Adrenal gland (tissue), 9 donors: ENCODE measurements at regions not wholly inside any gene's neighbourhood (a gene's known extent, or its start where the extent isn't known, plus 50 kb on each side); places are given as distances from the start of the nearest gene placed in this dataset.

Source experiments
- DNase-seq, 7 donors: peaks; one replicate each; pipeline ENCODE4 v3.0.0-alpha.2; 2019 to 2020
- H3K27ac ChIP-seq, 5 donors: fragments of 200-600 bp; sonication (generic) in 4 of 5; 1 replicate in 3 of 5; 2 replicates in 2 of 5; pipeline versions ENCODE4 v1.5.1 to v1.8.0; 2016 to 2020; ENCODE audit warnings: mild to moderate bottlenecking in 1 of 5
- H3K27me3 ChIP-seq: fragments of 200-600 bp; 2 replicates; pipeline ENCODE4 v1.8.0; 2021
- H3K36me3 ChIP-seq, 2 donors: fragments of 200-600 bp; replicated peaks in 1 of 2; 1 replicate in 1 of 2; 2 replicates in 1 of 2; pipeline versions ENCODE4 v1.5.1 to v1.8.0; 2018 to 2022
- H3K4me1 ChIP-seq, 2 donors: fragments of 200-600 bp; replicated peaks in 1 of 2; 1 replicate in 1 of 2; 2 replicates in 1 of 2; pipeline versions ENCODE4 v1.5.1 to v1.8.0; 2018 to 2021
- H3K4me3 ChIP-seq, 4 donors: fragments of 200-600 bp; sonication (generic) in 3 of 4; one replicate each; pipeline ENCODE4 v1.5.1; 2016 to 2018
- H3K9me3 ChIP-seq, 3 donors: fragments of 200-600 bp; sonication (generic) in 1 of 3; replicated peaks in 1 of 3; 1 replicate in 2 of 3; 2 replicates in 1 of 3; pipeline versions ENCODE4 v1.5.1 to v1.8.0; 2016 to 2021
- CTCF ChIP-seq, 6 experiments: fragments of 450-650 bp in 4 of 6; fragments of 200-600 bp in 2 of 6; sonication (generic) in 1 of 6; IDR thresholded peaks; 1 replicate in 5 of 6; 2 replicates in 1 of 6; pipeline versions ENCODE4 v1.5.1 to v1.8.0; 2016 to 2021; ENCODE audit warnings: antibody characterized with exemption in 6 of 6, mild to moderate bottlenecking in 2 of 6, moderate library complexity in 1 of 6
- POLR2A ChIP-seq, 2 donors: fragments of 450-650 bp; IDR thresholded peaks; one replicate each; pipeline ENCODE4 v1.6.1; 2017; ENCODE audit warnings: antibody characterized with exemption in 2 of 2, mild to moderate bottlenecking in 2 of 2, moderate library complexity in 1 of 2
- WGBS, 4 donors: extraction: QIAGEN DNeasy Blood & Tissue Kit in 2 of 4; methylation state at CpG; one replicate each; pipeline versions ENCODE4 v1.1.5 to v1.1.7; 2013 to 2017; 5-methylcytosine and 5-hydroxymethylcytosine counted together
- intact Hi-C, 2 donors: fragments of 100-400 bp; cut with DNase I; formaldehyde crosslinking; loops; one replicate each; pipeline versions ENCODE4 v1.14.1 to v1.15.0; 2022 to 2023
- donor health status: healthy with polysubstance abuse.
- donor health status: Bipolar disorder and iron deficiency.
- donor health status: DM: yes; HTN: yes; CAD: no.
- donor health status: DM: no; HTN: no; CAD: no.
- donor health status: DM: no; HTN: no; CAD: no.

GRCh38 chr12:115852054-115852453 is 425.4 kb downstream of the MED13L start:
- Histone ChIP-seq H3K36me3 (no peaks in the 10 kb centered on the region), H3K4me3 (no peak overlapping the region), H3K4me1 (no peaks in the 10 kb centered on the region), H3K9me3 (no peaks in the 10 kb centered on the region), H3K27ac (no peak overlapping the region), H3K27me3 (no peaks in the 10 kb centered on the region)
- no peak for TF ChIP-seq CTCF (IDR thresholded peaks at IDR 0.05)
- TF ChIP-seq POLR2A (IDR thresholded peaks at IDR 0.05): no peak
- WGBS, 4 donors: 98 to 100% (median 100%) methylated on average over 1 of the region's 1 CpG
- no peak for DNase-seq
- intact Hi-C loops: no loop called here

GRCh38 chr12:115850957-115851356 is 426.5 kb downstream of the MED13L start:
- Histone ChIP-seq H3K9me3 (no peaks in the 10 kb centered on the region), H3K4me1 (no peaks in the 10 kb centered on the region), H3K27ac (no peak overlapping the region), H3K36me3 (no peaks in the 10 kb centered on the region), H3K27me3 (no peaks in the 10 kb centered on the region), H3K4me3 (no peak overlapping the region)
- no peak for TF ChIP-seq CTCF (IDR thresholded peaks at IDR 0.05)
- no peak for TF ChIP-seq POLR2A (IDR thresholded peaks at IDR 0.05)
- no peak for DNase-seq
- intact Hi-C loops: no loop called here
- whole genome bisulfite sequencing, 4 donors: 62 to 71% (median 67%) methylated on average over 1 of the region's 1 CpG

- H3K27me3 ChIP-seq: no peaks in the 10 kb centered on the region
- no peaks in the 10 kb centered on the region for H3K9me3 ChIP-seq
- intact Hi-C loops: no loop called here
- H3K4me1 ChIP-seq: no peaks in the 10 kb centered on the region
- H3K27ac ChIP-seq: no peak overlapping the region
- H3K4me3 ChIP-seq: no peak overlapping the region
- H3K36me3 ChIP-seq: no peaks in the 10 kb centered on the region
- DNase-seq: no peak
- TF ChIP-seq POLR2A (IDR thresholded peaks at IDR 0.05) (no peak), CTCF (IDR thresholded peaks at IDR 0.05) (no peak)
- 83 to 86% (median 83%) methylated on average over 8 of the region's 8 CpGs for WGBS, 4 donors
Measured at GRCh38 chr12:115849262-115849943, 428.1 kb downstream of the MED13L start.

GRCh38 chr12:115847398-115847797 is 430.1 kb downstream of the MED13L start:
- Histone ChIP-seq H3K4me3 (no peak overlapping the region), H3K9me3 (no peaks in the 10 kb centered on the region), H3K27me3 (no peaks in the 10 kb centered on the region), H3K27ac (no peak overlapping the region), H3K4me1 (no peaks in the 10 kb centered on the region), H3K36me3 (no peaks in the 10 kb centered on the region)
- TF ChIP-seq POLR2A (IDR thresholded peaks at IDR 0.05) (no peak), CTCF (IDR thresholded peaks at IDR 0.05) (no peak)
- intact Hi-C loops: no loop called here
- no peak for DNase-seq
